AG09309 (cell line): ENCODE measurements at regions not wholly inside any gene's neighbourhood (a gene's known extent, or its start where the extent isn't known, plus 50 kb on each side); places are given as distances from the start of the nearest gene placed in this dataset.

Source experiments
- DNase-seq: peaks from one replicate; pipeline ENCODE4 v3.0.0-alpha.2; 2010; ENCODE audit warnings: low read depth
- H3K4me3 ChIP-seq: 2 replicates; pipeline ENCODE4 v1.5.1; 2011; ENCODE audit warnings: mild to moderate bottlenecking, low read depth, low read length, moderate library complexity; ENCODE audit not compliant: control insufficient read depth
- TF ChIP-seq, protein P1 (sequence below): IDR thresholded peaks from 2 replicates; pipeline ENCODE4 v1.5.1; 2011; ENCODE audit warnings: mild to moderate bottlenecking, low read depth, low read length, inconsistent platforms; ENCODE audit not compliant: insufficient read depth, control insufficient read depth; ENCODE audit errors: missing control alignments

DNA sequence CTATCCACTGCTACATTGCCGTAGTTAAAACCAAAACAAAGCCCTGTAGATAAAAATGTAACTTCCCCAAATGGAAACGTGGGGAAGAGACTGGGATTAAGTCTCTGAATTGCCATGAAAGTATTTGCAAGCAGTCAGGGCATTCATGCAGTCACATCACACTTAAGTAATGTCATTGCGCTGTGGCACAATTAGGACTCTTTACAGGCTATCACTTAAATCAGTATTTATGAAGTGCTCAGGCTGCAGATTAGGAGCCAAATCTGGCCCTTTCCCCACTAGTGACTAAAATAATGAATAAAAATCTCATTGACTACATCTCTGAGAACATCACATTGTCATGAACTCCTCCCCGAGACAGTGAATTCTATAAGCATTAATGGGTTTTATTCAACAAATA, 300.9 kb downstream of the ICOS start:
- H3K4me3 ChIP-seq, result no peak overlapping the region
- TF ChIP-seq, protein P1, sequence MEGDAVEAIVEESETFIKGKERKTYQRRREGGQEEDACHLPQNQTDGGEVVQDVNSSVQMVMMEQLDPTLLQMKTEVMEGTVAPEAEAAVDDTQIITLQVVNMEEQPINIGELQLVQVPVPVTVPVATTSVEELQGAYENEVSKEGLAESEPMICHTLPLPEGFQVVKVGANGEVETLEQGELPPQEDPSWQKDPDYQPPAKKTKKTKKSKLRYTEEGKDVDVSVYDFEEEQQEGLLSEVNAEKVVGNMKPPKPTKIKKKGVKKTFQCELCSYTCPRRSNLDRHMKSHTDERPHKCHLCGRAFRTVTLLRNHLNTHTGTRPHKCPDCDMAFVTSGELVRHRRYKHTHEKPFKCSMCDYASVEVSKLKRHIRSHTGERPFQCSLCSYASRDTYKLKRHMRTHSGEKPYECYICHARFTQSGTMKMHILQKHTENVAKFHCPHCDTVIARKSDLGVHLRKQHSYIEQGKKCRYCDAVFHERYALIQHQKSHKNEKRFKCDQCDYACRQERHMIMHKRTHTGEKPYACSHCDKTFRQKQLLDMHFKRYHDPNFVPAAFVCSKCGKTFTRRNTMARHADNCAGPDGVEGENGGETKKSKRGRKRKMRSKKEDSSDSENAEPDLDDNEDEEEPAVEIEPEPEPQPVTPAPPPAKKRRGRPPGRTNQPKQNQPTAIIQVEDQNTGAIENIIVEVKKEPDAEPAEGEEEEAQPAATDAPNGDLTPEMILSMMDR, result no peak
- DNase-seq, result no peak

DNA sequence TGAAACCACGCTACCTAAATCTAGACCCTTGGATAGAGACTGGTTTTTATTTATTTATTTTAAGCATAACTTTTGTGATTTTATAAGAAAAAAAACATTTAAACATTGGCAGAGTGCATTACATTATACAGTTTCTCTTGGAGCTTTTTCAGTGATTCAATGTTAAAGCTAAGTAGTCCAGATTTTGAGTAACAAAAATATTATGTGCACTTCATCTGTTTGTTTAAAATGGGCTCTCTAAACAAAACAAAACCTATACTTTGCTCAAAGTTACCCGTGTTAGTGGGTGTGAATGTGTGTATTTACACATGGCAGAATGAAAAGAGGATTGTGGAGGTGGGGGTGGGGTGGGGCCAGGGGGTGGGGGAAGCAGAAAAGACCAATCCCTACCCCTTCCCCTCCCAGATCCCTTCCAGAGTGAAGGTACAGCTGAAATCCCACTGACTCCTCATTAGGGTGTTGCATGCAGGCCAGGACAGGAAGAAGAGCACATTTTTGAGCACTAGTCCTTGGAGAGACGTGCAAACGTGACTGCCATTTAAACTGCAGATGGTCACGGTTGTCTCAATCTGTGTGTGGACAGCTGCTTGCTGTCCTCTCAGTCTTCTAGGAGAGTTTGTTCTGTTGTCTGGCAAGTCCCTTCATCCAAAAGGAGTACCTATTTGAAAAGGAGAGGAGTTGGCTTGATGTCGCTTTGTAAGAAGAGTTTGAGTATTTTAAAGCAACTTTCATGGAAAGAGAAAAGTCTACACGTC, 303.0 kb downstream of the ICOS start:
- TF ChIP-seq, protein P1, result no peak
- no peak overlapping the region for H3K4me3 ChIP-seq
- no peak for DNase-seq

DNA sequence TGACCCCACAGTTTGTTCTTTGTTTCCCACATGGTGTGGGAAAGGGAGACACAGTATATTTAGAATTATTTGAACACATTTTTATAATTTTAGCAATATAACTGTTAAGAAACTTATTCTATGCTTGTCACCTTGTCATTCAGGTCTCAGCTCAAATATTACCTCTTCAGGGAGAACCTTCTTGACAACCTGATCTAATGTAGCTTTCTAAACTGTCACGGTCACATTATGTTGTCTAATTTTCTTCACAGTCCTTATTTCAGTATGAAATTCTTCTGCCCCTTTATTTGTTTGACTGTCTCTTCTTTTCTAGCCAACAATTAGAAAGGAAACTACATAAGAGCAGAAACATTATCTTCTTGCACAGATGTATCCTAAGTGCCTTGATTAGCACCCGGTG, 304.3 kb upstream of the PARD3B start:
- no peak for DNase-seq
- TF ChIP-seq, protein P1, result no peak
- H3K4me3 ChIP-seq, result no peak overlapping the region

DNA sequence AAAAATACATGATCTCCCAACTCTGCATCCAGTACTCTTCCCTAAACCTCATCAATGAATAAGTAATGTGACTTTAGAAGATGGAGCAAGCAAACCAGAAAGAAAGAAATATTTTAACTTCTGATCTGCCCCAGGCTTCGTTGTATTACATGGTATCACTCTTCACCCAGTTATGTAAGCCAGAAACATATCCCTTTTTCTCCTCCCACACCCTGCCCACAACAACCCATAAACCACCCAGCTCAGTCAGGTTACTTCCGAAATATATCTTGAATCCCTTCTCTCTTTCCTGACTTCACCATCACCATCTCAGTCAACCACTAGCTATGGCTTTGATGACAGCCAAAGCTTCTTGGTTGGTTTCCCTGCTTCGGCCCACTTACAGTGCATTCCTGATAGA, 295.8 kb upstream of the PARD3B start:
- DNase-seq, result no peak
- H3K4me3 ChIP-seq, result no peak overlapping the region
- TF ChIP-seq, protein P1, result no peak

DNA sequence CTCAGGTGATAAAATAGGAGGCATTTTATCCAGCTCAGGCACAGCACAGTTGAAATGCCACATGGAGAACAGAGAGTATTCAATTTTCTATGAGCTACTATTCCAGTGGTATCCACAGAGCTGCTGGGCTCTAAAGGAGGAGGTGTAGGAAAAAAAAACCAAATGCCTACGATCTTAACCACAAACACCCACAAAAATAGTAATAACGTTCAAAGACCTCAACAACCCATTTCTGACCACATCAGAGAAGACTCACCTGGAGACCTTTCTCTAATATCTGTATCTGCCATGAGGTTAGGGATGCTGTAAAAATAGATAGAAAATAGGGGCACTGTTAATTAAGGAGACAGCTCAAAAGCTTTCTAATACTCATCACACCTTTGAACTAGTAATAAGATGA, 294.6 kb upstream of the PARD3B start:
- no peak for DNase-seq
- H3K4me3 ChIP-seq, result no peak overlapping the region
- TF ChIP-seq, protein P1, result no peak

DNA sequence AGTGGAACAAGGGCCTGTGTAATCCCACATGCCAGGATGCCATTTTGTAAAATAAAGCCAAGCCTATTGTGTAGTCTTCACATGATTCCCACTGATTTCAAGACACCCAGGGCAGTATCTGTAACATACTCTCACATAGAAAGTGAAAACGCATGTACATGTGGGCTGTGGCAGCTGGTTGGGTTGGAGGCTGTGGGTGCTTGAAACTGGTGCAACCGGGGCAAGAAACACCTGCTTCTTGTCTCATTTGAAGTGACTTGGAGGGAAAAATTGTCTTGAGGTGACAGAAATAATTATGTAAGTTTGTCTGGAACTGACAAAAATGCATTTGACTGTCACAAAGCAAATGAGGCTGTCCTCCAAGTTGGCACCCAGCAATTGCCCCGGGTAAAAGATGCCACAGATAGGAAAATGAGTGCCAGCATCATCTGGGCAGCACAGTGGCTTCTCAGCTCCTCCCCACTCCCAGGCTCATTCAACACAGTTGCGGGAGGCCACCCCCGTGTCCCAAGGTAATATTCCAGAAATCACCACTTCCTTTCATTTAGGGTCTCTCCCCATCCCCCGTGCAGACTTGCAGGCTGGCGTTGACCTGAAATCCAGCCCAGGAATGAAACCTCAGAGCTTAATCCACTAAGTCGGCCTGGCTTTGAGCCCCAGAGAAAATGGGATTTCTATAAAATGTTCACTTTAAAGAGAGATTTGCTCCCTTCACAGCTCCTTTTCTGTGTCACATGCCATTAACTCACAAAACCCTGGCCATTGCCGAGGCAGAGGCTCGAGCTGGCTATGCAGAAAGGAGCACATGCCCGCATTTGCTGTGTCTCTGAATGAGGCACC, 293.9 kb upstream of the PARD3B start:
- H3K4me3 ChIP-seq, result no peak overlapping the region
- no peak for DNase-seq
- TF ChIP-seq, protein P1, result no peak
